Stomach (tissue), 8 donors: ENCODE measurements at regions not wholly inside any gene's neighbourhood (a gene's known extent, or its start where the extent isn't known, plus 50 kb on each side); places are given as distances from the start of the nearest gene placed in this dataset.

Experiments used
- DNase-seq, 2 donors: peaks; one replicate each; pipeline versions ENCODE4 v3.0.0 to v3.0.0-alpha.2; 2013 to 2019
- H3K27ac ChIP-seq, 5 donors: fragments of 200-600 bp in 4 of 5; sonication (generic) in 4 of 5; one replicate each; pipeline ENCODE4 v1.5.1; 2013 to 2019; ENCODE audit warnings: mild to moderate bottlenecking in 1 of 5, moderate library complexity in 1 of 5
- H3K27me3 ChIP-seq, 3 donors: fragments of 200-600 bp; sonication (generic); one replicate each; pipeline ENCODE4 v1.5.1; 2017 to 2019; ENCODE audit warnings: mixed run types in 1 of 3
- H3K36me3 ChIP-seq, 4 donors: fragments of 200-600 bp; sonication (generic); 1 replicate in 3 of 4; 2 replicates in 1 of 4; pipeline ENCODE4 v1.5.1; 2016 to 2019
- H3K4me1 ChIP-seq, 4 donors: fragments of 200-600 bp; sonication (generic); one replicate each; pipeline ENCODE4 v1.5.1; 2016 to 2019
- H3K4me3 ChIP-seq, 4 donors: fragments of 200-600 bp; sonication (generic) in 3 of 4; one replicate each; pipeline ENCODE4 v1.5.1; 2016 to 2019; ENCODE audit warnings: mild to moderate bottlenecking in 1 of 4
- H3K9me3 ChIP-seq, 4 donors: fragments of 200-600 bp; sonication (generic); one replicate each; pipeline ENCODE4 v1.5.1; 2016 to 2019
- EP300 ChIP-seq: sonication (generic); formaldehyde crosslinking; IDR thresholded peaks from one replicate; pipeline ENCODE4 v1.6.1; 2017; ENCODE audit warnings: antibody characterized with exemption
- POLR2A ChIP-seq, 4 donors: fragments of 450-650 bp; IDR thresholded peaks; one replicate each; pipeline ENCODE4 v1.6.1; 2016; ENCODE audit warnings: antibody characterized with exemption in 4 of 4, control low read depth in 2 of 4, mild to moderate bottlenecking in 1 of 4, moderate library complexity in 1 of 4
- POLR2AphosphoS5 ChIP-seq, 3 donors: sonication (generic); formaldehyde crosslinking; IDR thresholded peaks; one replicate each; pipeline ENCODE4 v1.6.1; 2016; ENCODE audit warnings: antibody characterized with exemption in 3 of 3
- WGBS, 5 donors: extraction: QIAGEN DNeasy Blood & Tissue Kit in 3 of 5; methylation state at CpG; one replicate each; pipeline versions ENCODE4 v1.1.5 to v1.1.7; 2013 to 2018; 5-methylcytosine and 5-hydroxymethylcytosine counted together
- intact Hi-C: fragments of 100-400 bp; cut with DNase I; formaldehyde crosslinking; loops from one replicate; pipeline ENCODE4 v1.15.1; 2023; ENCODE audit warnings: low total_unique reads
- TF ChIP-seq, protein P1 (sequence below), 7 experiments: fragments of 450-650 bp in 4 of 7; fragments of 200-600 bp in 3 of 7; sonication (generic) in 3 of 7; IDR thresholded peaks; one replicate each; pipeline ENCODE4 v1.5.1; 2016 to 2019; ENCODE audit warnings: antibody characterized with exemption in 7 of 7, control low read depth in 2 of 7, mild to moderate bottlenecking in 1 of 7
- donor health status: healthy with polysubstance abuse.
- donor health status: Bipolar disorder and iron deficiency.
- donor health status: healthy.

DNA sequence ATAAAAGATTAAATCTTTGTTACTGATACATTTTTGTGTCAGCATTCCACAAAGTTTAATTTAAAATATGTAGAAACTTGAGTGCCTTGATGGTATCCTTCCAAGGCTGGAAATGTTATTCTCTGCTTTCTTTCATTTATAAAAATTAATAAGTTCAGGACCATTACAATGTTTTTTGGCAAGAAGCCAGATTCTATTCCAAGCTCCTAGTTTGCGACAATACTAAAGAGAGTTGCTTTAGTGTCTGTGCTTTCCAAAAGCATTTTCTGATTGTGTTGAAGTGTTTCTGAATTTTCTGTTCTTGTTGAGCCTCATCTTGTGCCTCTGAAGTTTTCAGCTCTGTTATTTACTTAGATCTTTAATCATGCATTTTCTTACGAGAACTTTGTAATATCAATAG is 516.2 kb downstream of the KCTD8 start:
- 68 to 77% (median 73%) methylated on average over 2 of the region's 2 CpGs for WGBS, 5 donors
- TF ChIP-seq EP300 (no peak), POLR2A (IDR thresholded peaks at IDR 0.05) (no peak), POLR2AphosphoS5 (IDR thresholded peaks at IDR 0.05) (no peak)
- TF ChIP-seq, protein P1, sequence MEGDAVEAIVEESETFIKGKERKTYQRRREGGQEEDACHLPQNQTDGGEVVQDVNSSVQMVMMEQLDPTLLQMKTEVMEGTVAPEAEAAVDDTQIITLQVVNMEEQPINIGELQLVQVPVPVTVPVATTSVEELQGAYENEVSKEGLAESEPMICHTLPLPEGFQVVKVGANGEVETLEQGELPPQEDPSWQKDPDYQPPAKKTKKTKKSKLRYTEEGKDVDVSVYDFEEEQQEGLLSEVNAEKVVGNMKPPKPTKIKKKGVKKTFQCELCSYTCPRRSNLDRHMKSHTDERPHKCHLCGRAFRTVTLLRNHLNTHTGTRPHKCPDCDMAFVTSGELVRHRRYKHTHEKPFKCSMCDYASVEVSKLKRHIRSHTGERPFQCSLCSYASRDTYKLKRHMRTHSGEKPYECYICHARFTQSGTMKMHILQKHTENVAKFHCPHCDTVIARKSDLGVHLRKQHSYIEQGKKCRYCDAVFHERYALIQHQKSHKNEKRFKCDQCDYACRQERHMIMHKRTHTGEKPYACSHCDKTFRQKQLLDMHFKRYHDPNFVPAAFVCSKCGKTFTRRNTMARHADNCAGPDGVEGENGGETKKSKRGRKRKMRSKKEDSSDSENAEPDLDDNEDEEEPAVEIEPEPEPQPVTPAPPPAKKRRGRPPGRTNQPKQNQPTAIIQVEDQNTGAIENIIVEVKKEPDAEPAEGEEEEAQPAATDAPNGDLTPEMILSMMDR (IDR thresholded peaks at IDR 0.05): no peak
- DNase-seq: peak in 1 of 2 donors; percentile 11
- Histone ChIP-seq H3K27ac (no peak overlapping the region), H3K4me1 (no peaks in the 10 kb centered on the region), H3K4me3 (no peak overlapping the region), H3K36me3 (no peaks in the 10 kb centered on the region), H3K27me3 (no peaks in the 10 kb centered on the region), H3K9me3 (no peaks in the 10 kb centered on the region)
- intact Hi-C loops: no loop called here

DNA sequence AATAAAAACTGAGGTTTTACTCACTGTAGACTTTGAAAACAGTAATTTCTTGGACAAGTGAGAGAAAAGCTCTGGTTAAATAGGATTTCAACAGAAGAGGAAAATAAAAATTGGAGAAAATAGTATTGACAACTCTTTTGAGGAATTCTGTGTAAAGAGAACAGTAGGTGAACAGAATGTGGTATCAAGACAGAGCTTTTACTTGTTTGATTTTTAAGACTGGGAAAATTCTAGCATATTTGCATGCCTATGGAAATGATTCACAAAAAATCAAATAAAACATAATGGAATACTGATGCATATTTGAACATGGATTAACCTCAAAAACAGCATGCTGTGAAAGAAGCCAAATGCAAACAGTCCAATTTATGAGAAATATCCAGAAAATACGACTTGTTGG is 504.6 kb downstream of the KCTD8 start:
- Histone ChIP-seq H3K27me3 (no peaks in the 10 kb centered on the region), H3K4me3 (no peak overlapping the region), H3K4me1 (no peaks in the 10 kb centered on the region), H3K9me3 (no peaks in the 10 kb centered on the region), H3K36me3 (no peaks in the 10 kb centered on the region), H3K27ac (no peak overlapping the region)
- no peak for DNase-seq
- WGBS, 5 donors: 37 to 78% (median 52%) methylated on average over 1 of the region's 1 CpG
- intact Hi-C loops: no loop called here
- TF ChIP-seq POLR2AphosphoS5 (IDR thresholded peaks at IDR 0.05): no peak
- TF ChIP-seq, protein P1 (IDR thresholded peaks at IDR 0.05): no peak
- no peak for TF ChIP-seq EP300
- TF ChIP-seq POLR2A (IDR thresholded peaks at IDR 0.05): no peak

DNA sequence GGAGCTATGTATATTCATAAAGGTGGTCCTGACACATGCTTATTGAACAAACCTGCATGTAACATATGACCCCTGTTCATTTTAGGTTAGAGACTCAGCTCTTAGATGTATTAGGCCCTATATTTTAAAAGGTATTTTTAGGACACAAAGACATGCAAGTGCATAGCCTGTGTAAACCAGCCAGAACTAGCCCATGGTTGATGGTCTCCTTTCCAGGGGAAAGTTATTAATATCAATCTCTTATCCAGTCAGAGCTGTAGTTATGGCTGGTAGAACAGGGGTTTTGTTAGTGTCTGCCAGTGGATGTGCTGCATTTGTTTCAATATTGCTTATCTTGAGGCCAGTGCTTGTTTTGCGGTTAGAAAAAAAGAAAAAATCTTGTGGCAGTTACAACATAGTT is 488.6 kb downstream of the KCTD8 start:
- WGBS, 5 donors: 35 to 52% (median 39%) methylated on average over 1 of the region's 1 CpG
- H3K9me3 ChIP-seq: no peaks in the 10 kb centered on the region
- intact Hi-C loops: no loop called here
- no peak overlapping the region for H3K4me3 ChIP-seq
- DNase-seq: peak in 1 of 2 donors; percentile 26
- H3K27ac ChIP-seq: no peak overlapping the region
- H3K4me1 ChIP-seq: no peaks in the 10 kb centered on the region
- no peaks in the 10 kb centered on the region for H3K36me3 ChIP-seq
- no peaks in the 10 kb centered on the region for H3K27me3 ChIP-seq
- TF ChIP-seq EP300: no peak
- TF ChIP-seq, protein P1 (IDR thresholded peaks at IDR 0.05): no peak

- Histone ChIP-seq H3K27me3 (no peaks in the 10 kb centered on the region), H3K36me3 (no peaks in the 10 kb centered on the region), H3K27ac (no peak overlapping the region), H3K4me1 (no peaks in the 10 kb centered on the region), H3K9me3 (no peaks in the 10 kb centered on the region), H3K4me3 (no peak overlapping the region)
- no peak for TF ChIP-seq POLR2A (IDR thresholded peaks at IDR 0.05)
- TF ChIP-seq POLR2AphosphoS5 (IDR thresholded peaks at IDR 0.05): no peak
- no peak for TF ChIP-seq EP300
- TF ChIP-seq, protein P1 (IDR thresholded peaks at IDR 0.05): no peak
- intact Hi-C loops: no loop called here
- no peak for DNase-seq
- 94 to 99% (median 96%) methylated on average over 9 of the region's 9 CpGs for WGBS, 5 donors
These were observed 480.6 kb downstream of the KCTD8 start for GRCh38 chr4:43968011-43968410.
